Hematopoietic multipotent progenitor cell treated with erythropoietin and hydrocortisone succinate and interleukin-3 and kit ligand, for 17 days (in vitro differentiated cells): ENCODE measurements at regions not wholly inside any gene's neighbourhood (a gene's known extent, or its start where the extent isn't known, plus 50 kb on each side); places are given as distances from the start of the nearest gene placed in this dataset.
"Not testable (repeated sequence)": the region's sequence is repeated elsewhere in the genome, so short reads cannot be mapped to it uniquely, and the experiment has no call there.

ENCODE experiments used
- DNase-seq: peaks from one replicate; pipeline ENCODE4 v3.0.0-alpha.2; 2015; ENCODE audit warnings: low spot score

GRCh38 chr7:51927738-51928137 lies 611.1 kb upstream of the COBL start:
- no peak for DNase-seq

DNA sequence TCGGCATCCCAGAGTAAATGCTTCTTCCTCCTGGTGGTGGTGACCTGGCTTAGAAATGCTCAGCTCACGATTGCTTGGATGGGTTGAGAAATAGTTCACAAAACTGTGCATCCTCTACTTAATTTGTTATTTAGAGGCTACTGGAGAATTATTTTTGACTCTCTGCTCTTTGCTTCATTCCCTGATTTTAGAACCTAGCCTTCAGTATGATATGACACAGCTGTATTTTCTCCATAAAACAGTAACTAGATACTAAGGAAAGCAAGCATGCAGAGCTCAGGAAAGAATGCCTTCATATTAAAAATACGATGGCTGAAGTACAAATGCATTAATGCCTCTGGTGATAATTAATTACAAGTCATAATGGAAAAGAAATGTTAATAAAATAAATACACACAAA lies 602.0 kb upstream of the COBL start:
- no peak for DNase-seq

DNA sequence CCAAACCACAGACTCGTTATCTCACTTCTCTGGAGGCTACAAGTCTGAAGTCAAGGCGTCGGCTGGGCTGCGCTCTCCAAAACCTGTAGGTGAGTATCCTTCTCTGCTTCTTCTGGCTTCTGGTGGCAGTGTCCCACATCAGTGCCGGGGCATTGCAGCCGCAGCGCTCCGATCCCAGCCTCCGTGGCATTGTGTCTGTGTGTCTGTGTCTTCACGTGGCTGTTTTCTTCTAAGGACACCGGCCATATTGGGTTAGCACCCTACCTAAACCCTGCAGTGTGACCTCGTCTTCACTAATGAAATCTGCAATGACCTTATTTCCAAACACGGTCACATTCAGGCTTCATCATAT lies 584.9 kb upstream of the COBL start:
- DNase-seq, result no peak

GRCh38 chr7:51900755-51901488 lies 584.3 kb upstream of the COBL start:
- DNase-seq, result not testable (repeated sequence)

DNA sequence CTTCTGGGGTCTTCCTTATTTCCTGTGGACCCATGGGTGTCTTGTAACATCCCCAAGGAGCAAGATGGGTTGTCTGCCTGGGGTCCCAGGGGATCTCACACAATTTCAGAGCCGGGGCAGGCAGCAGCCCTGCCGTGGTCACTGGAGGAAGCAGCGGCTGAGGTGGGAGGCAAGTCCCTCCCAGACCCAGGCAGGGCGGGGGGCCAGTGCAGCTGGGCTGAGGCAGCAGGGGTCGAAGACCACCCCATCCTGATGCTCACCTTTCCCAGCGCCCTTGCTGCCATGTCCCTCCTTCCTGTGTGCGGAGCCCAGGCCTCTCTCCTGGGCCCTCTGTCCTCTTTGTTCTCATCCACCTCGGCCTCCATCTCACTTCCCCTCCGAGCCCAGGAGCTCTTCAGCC lies 583.0 kb upstream of the COBL start:
- DNase-seq, result no peak

DNA sequence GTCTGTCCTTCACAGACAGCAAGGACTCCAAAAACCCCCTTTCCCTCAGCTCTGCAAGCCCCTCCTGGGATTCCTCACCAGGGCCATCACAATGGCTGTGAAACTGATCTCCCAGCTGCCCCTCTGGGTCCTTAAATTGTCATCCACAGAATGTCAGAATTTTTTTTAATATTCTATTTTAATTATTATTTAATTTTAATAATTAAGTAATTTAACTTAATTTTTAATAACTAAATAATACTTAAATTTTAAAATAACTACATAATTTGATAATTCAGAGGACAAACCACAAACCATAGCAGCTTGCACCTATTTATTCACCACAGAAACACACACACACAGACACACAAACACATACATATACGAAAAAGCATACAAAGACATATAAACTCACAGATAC lies 565.8 kb upstream of the COBL start:
- no peak for DNase-seq

GRCh38 chr7:51881309-51881708 lies 564.7 kb upstream of the COBL start:
- DNase-seq, result no peak

DNA sequence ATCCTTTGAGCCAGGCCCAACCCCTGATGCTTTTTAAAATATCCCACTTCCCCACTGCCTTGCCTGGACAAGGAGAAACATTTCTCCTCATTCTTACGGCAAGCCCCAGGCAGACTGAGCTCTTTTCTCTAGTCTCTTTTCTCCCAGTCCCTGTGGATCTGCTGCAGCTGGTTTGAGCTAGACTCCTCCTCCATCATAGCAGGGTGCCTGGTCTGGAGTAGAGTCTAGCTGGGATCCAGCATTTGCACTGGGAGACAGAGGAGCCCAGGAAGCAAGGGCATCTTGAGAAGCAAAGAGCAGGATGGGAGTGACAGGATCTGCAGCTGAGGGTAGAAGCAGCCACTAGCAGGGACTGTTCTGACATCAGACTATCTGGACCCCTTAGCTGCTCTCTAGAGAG lies 562.3 kb upstream of the COBL start:
- DNase-seq, result no peak

DNA sequence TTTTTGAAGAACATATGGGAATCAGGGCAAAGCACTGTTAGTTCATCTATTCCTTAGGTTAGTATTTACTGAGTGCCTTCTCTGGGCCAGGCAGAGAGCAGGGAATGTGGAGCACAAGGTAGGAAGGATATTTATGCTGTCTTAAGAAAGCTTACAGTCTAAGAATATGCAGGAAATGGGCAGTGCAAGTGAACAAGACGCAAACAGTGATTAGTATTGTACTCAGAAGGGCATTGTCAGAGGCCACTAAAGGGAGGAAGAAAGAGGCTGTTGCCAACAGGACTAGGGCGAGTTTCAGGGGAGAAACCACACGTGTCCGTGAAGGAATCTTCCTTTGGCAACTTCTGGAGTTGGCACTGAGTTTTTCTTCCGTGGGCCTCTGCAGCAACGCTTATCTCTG lies 552.8 kb upstream of the COBL start:
- DNase-seq, result no peak

- no peak for DNase-seq
Observed at GRCh38 chr7:51867117-51867516, 550.5 kb upstream of the COBL start.

DNA sequence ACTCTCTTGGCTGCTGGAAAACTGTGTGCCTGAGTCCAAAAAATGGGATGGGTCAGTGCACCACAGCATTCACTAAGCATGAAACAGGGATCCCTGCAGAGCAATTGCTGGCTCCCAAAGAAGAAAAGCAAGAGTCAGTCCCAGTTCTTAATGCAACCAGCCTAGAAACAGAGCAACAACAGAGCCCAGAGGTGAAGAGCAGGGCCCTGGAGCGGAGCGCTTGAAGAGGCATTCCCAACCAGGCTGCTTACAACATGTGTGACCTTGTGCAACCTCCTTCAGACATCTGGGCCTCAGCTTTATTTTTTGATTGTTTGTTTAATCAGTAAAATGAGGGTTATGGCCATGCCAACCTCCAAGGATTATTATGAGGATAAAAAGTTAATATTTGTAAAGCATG lies 543.7 kb upstream of the COBL start:
- DNase-seq, result no peak

GRCh38 chr7:51850126-51850525 lies 533.5 kb upstream of the COBL start:
- no peak for DNase-seq

GRCh38 chr7:51847461-51848134 lies 531.0 kb upstream of the COBL start:
- DNase-seq, result no peak

DNA sequence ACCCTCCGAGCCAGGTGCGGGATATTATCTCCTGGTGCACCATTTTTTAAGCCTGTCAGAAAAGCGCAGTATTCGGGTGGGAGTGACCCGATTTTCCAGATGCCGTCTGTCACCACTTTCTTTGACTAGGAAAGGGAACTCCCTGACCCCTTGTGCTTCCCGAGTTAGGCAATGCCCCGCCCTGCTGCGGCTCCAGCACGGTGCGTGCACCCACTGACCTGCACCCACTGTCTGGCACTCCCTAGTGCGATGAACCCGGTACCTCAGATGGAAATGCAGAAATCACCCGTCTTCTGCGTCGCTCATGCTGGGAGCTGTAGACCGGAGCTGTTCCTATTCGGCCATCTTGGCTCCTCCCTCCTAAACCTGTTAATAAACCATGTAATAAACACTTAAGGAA lies 522.5 kb upstream of the COBL start:
- not testable (repeated sequence) for DNase-seq

GRCh38 chr7:51827631-51828030 lies 511.0 kb upstream of the COBL start:
- no peak for DNase-seq

- no peak for DNase-seq
Observed at GRCh38 chr7:51824050-51824449, 507.4 kb upstream of the COBL start.

DNA sequence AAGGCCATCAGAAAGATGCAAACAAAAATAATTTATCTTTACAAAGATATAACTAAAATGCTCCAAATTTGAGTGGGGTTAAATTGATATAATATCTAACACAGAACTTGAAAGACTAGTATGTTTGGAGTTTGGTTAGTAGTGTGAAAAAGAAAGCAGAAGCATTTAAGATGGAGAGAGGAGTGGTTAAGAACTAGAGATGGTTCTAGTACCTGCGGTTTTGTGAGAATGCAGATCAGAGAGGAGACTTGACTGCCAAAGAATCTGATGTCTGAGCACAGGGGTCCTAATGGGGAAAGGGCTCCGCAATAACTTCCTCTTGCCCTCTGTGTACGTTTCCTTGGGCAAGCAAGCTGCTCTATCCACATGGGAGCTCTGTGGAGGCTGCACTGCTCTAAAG lies 506.8 kb upstream of the COBL start:
- DNase-seq, result no peak

DNA sequence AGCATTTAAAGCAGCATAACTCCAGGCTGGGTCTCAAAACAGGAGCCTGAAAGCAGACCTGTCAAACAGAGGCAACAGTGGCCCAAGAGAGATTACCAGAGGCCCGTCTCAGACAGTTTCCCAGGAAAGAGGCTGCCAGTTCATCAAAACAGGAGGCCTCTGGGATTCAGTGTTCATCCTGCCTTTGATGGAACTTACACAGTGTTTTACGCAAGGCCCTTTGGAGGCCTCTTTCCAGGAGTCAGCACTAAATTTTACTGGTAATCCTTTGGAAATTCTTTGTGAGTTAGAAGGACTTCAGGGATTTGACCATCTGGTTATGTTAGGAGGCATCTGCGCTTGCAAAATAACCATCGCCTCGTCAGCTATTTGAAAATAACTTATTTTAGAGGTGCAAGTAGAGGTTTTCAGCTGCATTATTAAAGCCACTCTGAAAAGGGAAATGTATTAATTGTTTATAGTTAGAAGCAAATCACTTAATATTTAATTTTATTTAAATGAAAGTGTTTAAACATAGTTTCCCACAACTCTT lies 501.2 kb upstream of the COBL start:
- DNase-seq, result no peak

GRCh38 chr7:51805783-51806431 lies 489.3 kb upstream of the COBL start:
- DNase-seq, result not testable (repeated sequence)

DNA sequence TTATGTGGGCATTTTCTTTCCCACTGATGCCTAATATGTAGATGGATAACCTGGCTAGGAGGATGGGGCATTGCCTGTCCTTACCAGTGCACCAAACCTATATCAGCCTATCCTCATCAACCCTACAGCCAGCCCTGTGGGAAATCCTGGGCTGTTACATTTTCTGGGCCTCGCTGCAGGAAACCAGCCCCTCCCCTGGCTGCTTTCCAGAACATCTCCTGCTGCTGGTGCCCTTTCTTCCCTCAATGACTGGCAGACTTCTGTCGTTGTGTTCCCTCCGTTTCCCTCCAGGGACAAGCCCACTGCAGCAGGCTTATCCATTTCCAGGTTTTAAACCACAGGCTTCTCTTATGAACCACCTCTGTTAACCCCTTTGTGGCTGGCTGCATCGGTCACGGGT lies 486.1 kb upstream of the COBL start:
- DNase-seq, result no peak

DNA sequence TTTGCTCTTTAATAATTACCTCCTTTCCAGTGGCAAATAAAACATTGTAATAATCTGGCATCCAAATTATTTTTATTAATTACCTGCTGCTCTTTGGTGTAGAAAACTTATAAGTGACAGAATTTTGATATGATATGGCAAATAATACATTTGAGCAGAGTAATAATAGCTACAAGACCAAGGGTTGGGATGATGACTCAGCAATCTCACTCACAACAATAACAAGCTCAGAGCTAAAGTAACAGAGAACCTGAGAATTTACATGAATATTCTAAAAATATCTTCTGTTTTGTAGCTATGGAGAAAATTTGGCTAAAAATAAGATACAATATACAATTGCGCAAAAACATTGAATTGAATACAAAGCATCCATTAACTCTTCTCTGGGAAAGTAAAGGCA lies 480.8 kb upstream of the COBL start:
- no peak for DNase-seq

DNA sequence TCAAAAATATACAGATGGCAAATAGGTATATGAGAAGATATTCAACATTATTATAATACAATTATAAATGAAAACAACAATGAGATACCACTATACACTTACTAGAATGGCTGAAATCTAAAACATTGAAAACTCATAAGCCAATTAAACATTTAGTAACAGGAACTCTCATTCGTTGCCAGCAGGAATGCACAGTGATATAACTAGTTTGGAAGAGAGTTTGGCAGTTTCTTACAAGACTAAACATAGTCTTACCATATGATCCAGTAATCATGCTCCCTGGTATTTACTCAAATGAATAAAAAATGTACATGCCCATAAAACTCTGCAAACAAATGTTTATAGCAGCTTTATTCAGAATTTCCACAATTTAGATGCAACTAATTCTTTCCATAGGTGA lies 476.2 kb upstream of the COBL start:
- DNase-seq, result no peak

DNA sequence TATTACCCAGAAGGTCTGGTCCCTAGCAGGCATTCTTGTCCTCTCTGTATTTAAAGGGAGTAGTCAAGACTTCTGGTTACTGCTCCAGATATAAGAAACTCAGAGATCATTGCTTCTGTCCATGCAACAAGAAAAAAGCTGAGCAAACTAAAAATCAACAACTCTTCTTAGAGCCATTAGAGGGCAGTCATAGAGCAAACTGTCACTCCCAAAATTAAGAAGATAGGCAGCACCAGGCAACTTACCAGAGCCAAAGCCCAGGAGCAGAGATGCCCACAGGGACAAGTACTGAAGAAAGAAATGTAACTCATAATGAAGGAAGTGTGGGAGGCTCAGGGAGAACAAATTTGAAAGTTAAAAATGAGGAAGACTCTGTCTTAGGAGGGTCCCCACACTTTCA lies 472.9 kb upstream of the COBL start:
- DNase-seq, result no peak
